IMR-90 (cell line): ENCODE measurements at regions not wholly inside any gene's neighbourhood (a gene's known extent, or its start where the extent isn't known, plus 50 kb on each side); places are given as distances from the start of the nearest gene placed in this dataset.

Experiments
- BHLHE40 ChIP-seq: fragments of 150-350 bp; IDR thresholded peaks from 2 replicates; pipeline ENCODE4 v1.6.1; 2016; ENCODE audit warnings: mild to moderate bottlenecking, low read depth, low read length
- CEBPB ChIP-seq: IDR thresholded peaks from 2 replicates; pipeline ENCODE4 v1.6.1; 2012; ENCODE audit warnings: low read depth, low read length, improper control_type of control experiment
- CHD1 ChIP-seq: IDR thresholded peaks from 2 replicates; pipeline ENCODE4 v1.6.1; 2012; ENCODE audit warnings: low read depth, low read length, improper control_type of control experiment
- CTCF ChIP-seq: conservative IDR thresholded peaks from 2 replicates; pipeline ENCODE4 v1.5.1; 2012; ENCODE audit warnings: mild to moderate bottlenecking, low read depth, low read length, improper control_type of control experiment
- ELK1 ChIP-seq: fragments of 150-350 bp; IDR thresholded peaks from 2 replicates; pipeline ENCODE4 v1.6.1; 2016; ENCODE audit warnings: low read depth, mild to moderate bottlenecking, low read length, moderate library complexity, borderline replicate concordance
- FOS ChIP-seq: fragments of 150-350 bp; IDR thresholded peaks from 2 replicates; pipeline ENCODE4 v1.6.1; 2016; ENCODE audit warnings: low read depth, low read length
- MAZ ChIP-seq: IDR thresholded peaks from 2 replicates; pipeline ENCODE4 v1.6.1; 2012; ENCODE audit warnings: low read depth, mild to moderate bottlenecking, low read length, improper control_type of control experiment, moderate library complexity, borderline replicate concordance
- MXI1 ChIP-seq: IDR thresholded peaks from 2 replicates; pipeline ENCODE4 v1.6.1; 2012; ENCODE audit warnings: low read depth, mild to moderate bottlenecking, low read length, moderate library complexity, borderline replicate concordance
- POLR2A ChIP-seq: IDR thresholded peaks from 2 replicates; pipeline ENCODE4 v1.6.1; 2012; ENCODE audit warnings: mild to moderate bottlenecking, low read depth, low read length
- RFX5 ChIP-seq: IDR thresholded peaks from 2 replicates; pipeline ENCODE4 v1.8.0; 2012; ENCODE audit warnings: low read depth, mild to moderate bottlenecking, low read length, moderate library complexity
- SMC3 ChIP-seq: fragments of 150-350 bp; IDR thresholded peaks from 2 replicates; pipeline ENCODE4 v1.6.1; 2016; ENCODE audit warnings: low read depth, mild to moderate bottlenecking, antibody characterized with exemption, low read length, moderate library complexity

- no peak for TF ChIP-seq CTCF
- TF ChIP-seq FOS, result no peak
- no peak for TF ChIP-seq POLR2A
- TF ChIP-seq RFX5, result no peak
- TF ChIP-seq MXI1, result no peak
- TF ChIP-seq SMC3, result no peak
- no peak for TF ChIP-seq MAZ
- TF ChIP-seq CEBPB, result no peak
- TF ChIP-seq ELK1, result no peak
- TF ChIP-seq CHD1, result no peak
- no peak for TF ChIP-seq BHLHE40
Measured at GRCh38 chr1:222099746-222100145, 357.9 kb upstream of the DUSP10 start.
